Fibroblast of villous mesenchyme (primary cell): ENCODE measurements at regions not wholly inside any gene's neighbourhood (a gene's known extent, or its start where the extent isn't known, plus 50 kb on each side); places are given as distances from the start of the nearest gene placed in this dataset.

Experiments
- DNase-seq: peaks from one replicate; pipeline ENCODE4 v3.0.0-alpha.2; 2010; ENCODE audit warnings: low read depth
- H3K4me3 ChIP-seq: 2 replicates; pipeline ENCODE4 v1.5.1; 2011; ENCODE audit warnings: low read depth, mild to moderate bottlenecking, low read length
- TF ChIP-seq, protein P1 (sequence below): IDR thresholded peaks from 2 replicates; pipeline ENCODE4 v1.5.1; 2012; ENCODE audit warnings: low read depth, mild to moderate bottlenecking, low read length; ENCODE audit not compliant: insufficient read depth

DNA sequence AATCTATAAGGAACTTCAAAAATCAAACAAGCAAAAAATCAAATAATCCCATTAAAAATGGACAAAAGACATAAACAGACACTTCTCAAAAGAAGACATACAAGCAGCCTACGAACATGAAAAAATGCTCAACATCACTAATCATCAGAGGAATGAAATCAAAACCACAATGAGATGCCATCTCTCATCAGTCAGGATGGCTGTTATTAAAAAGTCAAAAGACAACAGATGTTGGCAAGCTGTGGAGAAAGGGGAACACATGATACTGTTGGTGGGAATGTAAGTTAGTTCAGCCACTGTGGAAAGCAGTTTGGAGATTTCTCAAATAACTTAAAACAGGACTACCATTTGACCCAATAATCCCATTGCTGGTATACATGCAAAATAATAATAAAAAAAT lies 226.4 kb downstream of the S1PR1 start:
- DNase-seq, result no peak
- TF ChIP-seq, protein P1, sequence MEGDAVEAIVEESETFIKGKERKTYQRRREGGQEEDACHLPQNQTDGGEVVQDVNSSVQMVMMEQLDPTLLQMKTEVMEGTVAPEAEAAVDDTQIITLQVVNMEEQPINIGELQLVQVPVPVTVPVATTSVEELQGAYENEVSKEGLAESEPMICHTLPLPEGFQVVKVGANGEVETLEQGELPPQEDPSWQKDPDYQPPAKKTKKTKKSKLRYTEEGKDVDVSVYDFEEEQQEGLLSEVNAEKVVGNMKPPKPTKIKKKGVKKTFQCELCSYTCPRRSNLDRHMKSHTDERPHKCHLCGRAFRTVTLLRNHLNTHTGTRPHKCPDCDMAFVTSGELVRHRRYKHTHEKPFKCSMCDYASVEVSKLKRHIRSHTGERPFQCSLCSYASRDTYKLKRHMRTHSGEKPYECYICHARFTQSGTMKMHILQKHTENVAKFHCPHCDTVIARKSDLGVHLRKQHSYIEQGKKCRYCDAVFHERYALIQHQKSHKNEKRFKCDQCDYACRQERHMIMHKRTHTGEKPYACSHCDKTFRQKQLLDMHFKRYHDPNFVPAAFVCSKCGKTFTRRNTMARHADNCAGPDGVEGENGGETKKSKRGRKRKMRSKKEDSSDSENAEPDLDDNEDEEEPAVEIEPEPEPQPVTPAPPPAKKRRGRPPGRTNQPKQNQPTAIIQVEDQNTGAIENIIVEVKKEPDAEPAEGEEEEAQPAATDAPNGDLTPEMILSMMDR, result no peak
- H3K4me3 ChIP-seq, result no peak overlapping the region

DNA sequence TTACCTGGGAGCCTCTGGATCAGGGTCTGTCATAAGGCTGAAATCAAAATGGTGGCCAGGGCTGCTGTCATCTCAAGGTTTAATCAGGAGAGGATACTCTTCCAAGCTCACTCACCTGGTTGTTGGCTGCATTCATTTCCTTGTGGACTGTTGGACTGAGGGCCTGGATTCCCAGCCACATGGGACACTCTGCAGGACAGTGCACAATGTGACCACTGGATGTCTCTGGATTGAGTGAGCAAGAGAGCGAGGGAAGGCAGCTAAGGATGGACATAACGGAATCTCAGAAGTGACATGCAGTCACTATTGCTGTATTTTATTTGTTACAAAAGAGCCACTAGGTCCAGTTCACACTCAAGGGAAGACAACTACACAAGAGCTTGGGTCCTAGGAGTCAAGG lies 229.1 kb downstream of the S1PR1 start:
- no peak for DNase-seq
- H3K4me3 ChIP-seq, result no peak overlapping the region
- TF ChIP-seq, protein P1, result no peak

DNA sequence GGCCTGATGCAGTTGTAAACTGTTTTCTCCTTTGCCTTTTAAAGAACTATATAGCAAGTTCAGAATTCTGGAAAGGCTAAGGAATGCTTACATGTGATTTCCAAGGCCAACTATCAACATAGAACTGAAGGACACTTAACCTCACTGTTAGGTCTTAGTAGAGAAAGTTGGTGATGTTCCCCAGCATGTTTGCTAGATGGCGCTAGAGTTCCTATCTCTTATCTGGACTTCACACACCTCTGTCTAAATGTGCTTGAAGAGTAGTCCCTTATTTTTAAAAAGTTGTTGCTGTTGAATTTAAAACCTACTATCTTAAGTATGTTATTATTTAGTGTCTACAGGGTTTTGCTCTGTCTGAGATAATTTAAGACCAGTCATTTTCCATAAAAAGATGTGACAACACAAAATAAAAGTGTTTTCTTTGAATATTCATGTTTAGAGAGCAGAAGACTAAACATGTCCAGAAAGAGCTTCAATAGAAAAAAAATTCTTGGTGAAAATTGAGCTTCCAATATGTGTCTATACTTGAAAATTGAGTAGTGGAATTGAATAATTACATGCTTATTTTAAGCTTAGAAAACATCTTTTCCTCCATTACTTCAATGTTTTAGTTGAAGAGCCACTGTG lies 237.3 kb downstream of the S1PR1 start:
- peak; percentile 10 for DNase-seq
- H3K4me3 ChIP-seq, result no peak overlapping the region
- TF ChIP-seq, protein P1, result peak; percentile 53

DNA sequence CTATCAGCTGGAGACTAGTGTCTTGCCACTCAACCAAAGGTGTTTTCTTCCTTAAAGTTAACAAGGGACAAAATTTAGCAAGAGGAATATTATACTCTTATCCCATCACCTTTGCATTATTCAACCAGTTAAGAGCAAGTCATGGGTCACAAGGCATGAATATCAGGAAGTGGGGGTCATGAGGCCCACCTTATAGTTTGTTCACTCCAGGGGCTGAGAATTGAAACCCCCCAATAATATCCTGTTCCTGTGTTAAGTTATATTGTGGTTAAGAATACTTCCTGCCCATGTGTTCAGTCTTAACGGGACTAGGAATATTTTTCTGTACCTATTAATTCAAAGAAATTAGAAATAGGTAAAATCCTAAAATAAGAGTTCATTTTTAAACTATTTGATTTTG lies 239.7 kb downstream of the S1PR1 start:
- TF ChIP-seq, protein P1, result no peak
- no peak for DNase-seq

DNA sequence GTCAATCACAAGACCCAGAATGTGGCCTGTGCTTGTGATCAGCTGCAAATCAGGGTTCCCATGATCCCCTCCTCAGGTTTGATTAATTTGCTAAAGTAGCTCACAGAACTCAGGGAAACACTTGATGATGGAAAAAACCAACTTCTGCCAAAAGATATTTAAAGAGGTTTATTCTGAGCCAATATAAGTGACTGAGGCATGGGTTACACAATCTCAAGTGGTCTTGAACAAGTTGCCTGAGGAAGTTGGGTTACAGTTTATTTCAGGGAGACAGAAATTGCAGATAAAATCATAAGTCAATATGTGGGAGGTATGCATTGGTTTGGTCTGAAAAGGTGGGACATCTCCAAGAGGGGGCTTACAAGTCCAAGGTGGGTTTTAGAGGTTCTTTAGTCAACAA lies 243.1 kb downstream of the S1PR1 start:
- no peak for DNase-seq
- no peak overlapping the region for H3K4me3 ChIP-seq
- TF ChIP-seq, protein P1, result no peak

More for the DNA sequence above, 239.7 kb downstream of the S1PR1 start:
- H3K4me3 ChIP-seq, result no peak overlapping the region

DNA sequence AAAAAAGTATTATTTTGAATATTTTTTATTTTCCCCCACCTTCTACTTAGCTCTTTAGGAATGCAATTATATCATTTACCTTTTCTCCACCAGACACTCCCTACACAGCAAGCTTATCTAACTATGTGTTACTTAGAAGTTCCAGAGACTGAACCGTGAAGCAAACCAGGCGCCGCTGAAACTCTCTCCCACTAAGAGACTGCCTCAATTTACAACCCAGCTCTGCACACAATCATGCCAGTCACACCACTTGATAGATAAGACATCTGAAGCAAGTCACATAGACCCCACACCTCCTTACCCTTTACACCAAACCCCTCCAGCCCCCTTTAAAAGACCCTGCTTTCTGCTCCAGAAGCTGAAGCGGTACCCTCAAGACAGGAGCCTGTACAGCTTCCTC lies 245.5 kb downstream of the S1PR1 start:
- no peak for DNase-seq
- TF ChIP-seq, protein P1, result no peak
- no peak overlapping the region for H3K4me3 ChIP-seq
